D721Med (cell line): ENCODE measurements at regions not wholly inside any gene's neighbourhood (a gene's known extent, or its start where the extent isn't known, plus 50 kb on each side); places are given as distances from the start of the nearest gene placed in this dataset.
A peak's percentile ranks its signal among the peaks of the same experiment; 100 is the strongest.

Experiments
- DNase-seq: peaks from one replicate; pipeline ENCODE4 v3.0.0; 2011; ENCODE audit warnings: low spot score; ENCODE audit not compliant: insufficient read length
- FAIRE-seq: peaks from 2 replicates; lab custom pipeline; 2011; peaks lifted over from hg19 to GRCh38; lab: Jason Lieb, UNC
- CTCF ChIP-seq: IDR thresholded peaks from 2 replicates; pipeline ENCODE4 v1.5.1; 2012; ENCODE audit warnings: mild to moderate bottlenecking, control low read depth; ENCODE audit not compliant: insufficient read depth; ENCODE audit errors: missing control alignments

- no peak for TF ChIP-seq CTCF
- FAIRE-seq = peak; percentile 81
- peak; percentile 23 for DNase-seq
Measured at GRCh38 chr12:94731733-94732360, 81.5 kb upstream of the TMCC3 start.

GRCh38 chr12:94730847-94731246 is 80.5 kb upstream of the TMCC3 start:
- no peak for FAIRE-seq
- no peak for DNase-seq

GRCh38 chr12:94726236-94726835 is 76.0 kb upstream of the TMCC3 start:
- DNase-seq (no peak), FAIRE-seq (no peak)

More at GRCh38 chr12:94730847-94731246, 80.5 kb upstream of the TMCC3 start:
- TF ChIP-seq CTCF = no peak

GRCh38 chr12:94725375-94726168 is 75.2 kb upstream of the TMCC3 start:
- DNase-seq (no peak), FAIRE-seq (no peak)
- TF ChIP-seq CTCF = peak; percentile 33

More at GRCh38 chr12:94726236-94726835, 76.0 kb upstream of the TMCC3 start:
- TF ChIP-seq CTCF = no peak

- FAIRE-seq = no peak
- DNase-seq = no peak
- TF ChIP-seq CTCF = no peak
Measured at GRCh38 chr12:94722664-94723063, 72.3 kb upstream of the TMCC3 start.

GRCh38 chr12:94721173-94721572 is 70.8 kb upstream of the TMCC3 start:
- no peak for TF ChIP-seq CTCF
- no peak for DNase-seq
- no peak for FAIRE-seq
